SHP77 treated with DMSO at 0.1 percent for 48 hours (cell line): ENCODE measurements at regions not wholly inside any gene's neighbourhood (a gene's known extent, or its start where the extent isn't known, plus 50 kb on each side); places are given as distances from the start of the nearest gene placed in this dataset.
"Not testable (repeated sequence)": the region's sequence is repeated elsewhere in the genome, so short reads cannot be mapped to it uniquely, and the experiment has no call there.

Experiments used
- DNase-seq: peaks from one replicate; lab custom pipeline; 2025; lab: John Stamatoyannopoulos, UW

DNA sequence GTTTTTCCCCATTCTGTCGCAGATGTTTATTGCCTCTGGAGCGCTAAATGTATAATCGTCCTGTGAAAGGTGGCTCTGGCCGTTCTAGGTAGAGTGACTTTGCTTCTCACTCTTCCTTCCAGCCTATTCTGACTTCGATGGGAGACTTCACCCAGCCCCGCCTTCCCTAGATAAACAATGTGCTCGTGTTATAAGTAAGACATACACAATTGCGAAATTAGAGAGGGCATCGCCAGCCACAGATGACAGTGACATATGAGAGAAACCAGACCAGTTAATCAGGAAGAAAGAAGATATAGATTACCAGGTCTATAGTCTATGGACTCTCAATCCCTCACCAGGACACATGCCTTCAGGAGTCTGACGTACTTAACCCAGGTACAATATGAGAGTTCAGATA is 1050.5 kb upstream of the AUTS2 start:
- no peak for DNase-seq

- DNase-seq, result no peak
These were observed 1048.2 kb upstream of the AUTS2 start for GRCh38 chr7:68550027-68550426.

- no peak for DNase-seq
These were observed 1047.6 kb upstream of the AUTS2 start for GRCh38 chr7:68550635-68551034.

DNA sequence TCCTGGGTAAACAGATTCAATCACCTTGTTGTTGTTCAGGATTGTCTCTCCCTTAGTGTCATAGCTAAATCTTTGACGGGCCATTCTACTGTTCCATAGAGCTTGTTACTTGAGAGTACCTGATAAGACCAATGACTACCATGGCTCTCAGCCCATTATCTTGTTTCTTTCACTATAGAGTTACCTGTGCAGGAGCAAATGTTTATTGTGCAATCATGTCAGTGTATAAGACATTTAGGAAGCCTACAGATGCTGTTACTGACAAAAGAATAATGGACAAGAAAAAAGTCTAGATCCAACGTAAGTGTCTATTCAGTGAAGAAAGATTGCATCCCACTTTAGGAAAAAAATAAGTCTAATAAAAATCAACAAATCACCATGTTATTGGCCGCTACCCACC is 1041.7 kb upstream of the AUTS2 start:
- DNase-seq, result no peak

GRCh38 chr7:68559518-68559917 is 1038.8 kb upstream of the AUTS2 start:
- DNase-seq, result no peak

DNA sequence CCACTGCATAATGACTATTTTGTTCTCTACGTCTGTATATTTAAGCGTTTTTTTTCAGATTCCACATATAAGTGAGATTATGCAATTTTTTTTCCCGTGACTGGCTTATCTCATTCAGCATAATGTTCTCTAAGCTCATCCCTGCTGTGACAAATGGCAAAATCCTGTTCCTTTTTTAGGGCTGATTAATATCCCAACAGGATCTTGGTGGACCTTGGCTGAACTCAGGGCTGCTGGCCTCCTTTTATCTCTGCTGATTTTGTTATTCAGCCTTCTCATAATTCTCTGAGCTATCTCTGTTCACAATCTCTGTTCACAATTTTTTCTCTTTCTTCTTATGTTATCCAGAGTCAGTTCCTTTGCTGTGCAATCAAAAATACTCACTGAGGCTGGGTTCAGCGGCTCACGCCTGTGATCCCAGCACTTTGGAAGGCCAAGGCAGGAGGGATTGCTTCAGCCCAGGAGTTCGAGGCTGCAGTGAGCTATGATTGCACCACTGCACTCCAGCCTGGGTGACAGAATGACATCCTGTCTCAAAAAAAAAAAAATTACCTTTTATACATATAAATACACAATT is 1035.9 kb upstream of the AUTS2 start:
- DNase-seq, result no peak

DNA sequence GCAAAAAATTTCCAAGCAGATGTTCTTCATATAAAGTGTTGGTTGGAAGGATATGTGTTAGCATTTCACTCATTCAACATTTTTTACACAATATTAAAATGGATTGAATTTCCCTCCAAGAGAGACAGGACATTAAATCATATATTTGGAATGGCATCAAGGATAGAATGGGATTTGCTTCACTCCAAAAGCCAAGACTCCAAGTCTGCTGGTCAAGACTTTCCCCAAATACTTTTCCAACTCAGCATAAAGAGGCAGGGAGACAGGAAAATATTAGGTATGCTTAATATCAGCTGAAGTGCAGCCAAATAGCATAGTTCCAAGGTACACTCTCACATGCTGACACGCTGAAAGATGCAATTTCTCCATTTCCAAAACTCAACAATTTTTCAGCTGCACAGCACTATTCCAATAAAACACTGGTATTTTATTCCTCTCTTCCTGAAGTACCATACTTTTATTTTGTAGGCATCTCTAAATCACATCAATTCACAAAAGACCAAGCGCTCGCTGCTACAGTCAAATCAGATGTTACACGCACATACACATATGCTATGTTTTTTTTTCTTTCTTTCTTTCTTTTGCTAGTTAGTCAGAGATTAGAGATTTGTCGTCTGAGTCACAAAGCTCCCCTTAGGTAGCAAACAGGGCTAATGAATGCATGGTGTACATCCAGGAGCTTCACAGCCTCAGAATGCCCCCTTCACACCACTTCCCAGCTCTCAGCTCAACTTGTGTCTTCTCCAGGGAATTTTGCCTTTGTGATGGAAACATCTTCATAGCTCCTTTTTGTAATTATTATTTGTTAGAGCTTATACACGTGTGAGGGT is 1033.8 kb upstream of the AUTS2 start:
- DNase-seq, result no peak

DNA sequence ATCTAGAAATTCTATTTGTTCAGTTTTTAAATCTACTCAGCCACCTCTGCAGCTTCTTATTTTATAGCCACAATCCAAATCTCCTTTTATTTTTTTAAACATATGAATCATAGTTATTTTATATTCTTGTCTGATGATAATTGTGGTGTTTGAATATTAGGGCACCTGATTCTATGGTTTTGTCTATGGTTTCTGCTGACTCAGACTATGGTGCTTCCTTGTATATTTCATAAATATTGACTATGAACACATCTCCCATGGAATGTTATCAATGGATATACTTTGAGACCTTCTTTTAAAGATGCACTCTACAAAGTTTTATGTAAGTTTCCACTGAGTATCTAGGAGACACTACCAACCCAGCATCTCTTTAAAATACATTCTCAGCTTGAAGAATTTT is 1027.0 kb upstream of the AUTS2 start:
- no peak for DNase-seq

GRCh38 chr7:68573271-68574005 is 1024.8 kb upstream of the AUTS2 start:
- DNase-seq, result no peak

DNA sequence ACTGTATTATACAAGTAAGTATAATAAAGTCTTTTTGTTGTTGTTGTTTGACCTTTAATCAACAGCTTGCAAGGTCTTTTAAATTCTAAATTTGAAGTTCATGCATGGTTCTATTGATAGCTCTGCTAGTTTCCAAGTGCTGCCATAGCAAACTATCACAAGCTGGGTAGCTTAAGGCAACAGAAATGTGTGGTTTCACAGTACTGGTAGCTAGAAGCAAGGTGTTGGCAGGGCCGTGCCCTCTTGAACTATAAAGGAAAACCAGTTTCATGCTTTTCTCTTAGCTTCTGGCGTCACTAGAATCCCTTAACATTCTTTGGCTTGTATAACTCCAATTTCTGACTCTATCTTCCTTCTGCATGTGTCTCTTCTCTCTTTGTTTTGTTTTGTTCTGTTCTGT is 1021.9 kb upstream of the AUTS2 start:
- DNase-seq, result no peak

GRCh38 chr7:68581417-68581816 is 1016.9 kb upstream of the AUTS2 start:
- no peak for DNase-seq

- DNase-seq, result no peak
These were observed 1010.7 kb upstream of the AUTS2 start for GRCh38 chr7:68587599-68587998.

- no peak for DNase-seq
These were observed 996.4 kb upstream of the AUTS2 start for GRCh38 chr7:68601826-68602225.

- no peak for DNase-seq
These were observed 993.7 kb upstream of the AUTS2 start for GRCh38 chr7:68604541-68604940.

- DNase-seq, result no peak
These were observed 987.6 kb upstream of the AUTS2 start for GRCh38 chr7:68610701-68611100.

GRCh38 chr7:68613405-68613804 is 984.9 kb upstream of the AUTS2 start:
- DNase-seq, result no peak

GRCh38 chr7:68613897-68614296 is 984.4 kb upstream of the AUTS2 start:
- DNase-seq, result no peak

GRCh38 chr7:68619526-68619925 is 978.7 kb upstream of the AUTS2 start:
- no peak for DNase-seq

GRCh38 chr7:68622500-68622899 is 975.8 kb upstream of the AUTS2 start:
- no peak for DNase-seq

- DNase-seq, result no peak
These were observed 975.2 kb upstream of the AUTS2 start for GRCh38 chr7:68623030-68623429.

DNA sequence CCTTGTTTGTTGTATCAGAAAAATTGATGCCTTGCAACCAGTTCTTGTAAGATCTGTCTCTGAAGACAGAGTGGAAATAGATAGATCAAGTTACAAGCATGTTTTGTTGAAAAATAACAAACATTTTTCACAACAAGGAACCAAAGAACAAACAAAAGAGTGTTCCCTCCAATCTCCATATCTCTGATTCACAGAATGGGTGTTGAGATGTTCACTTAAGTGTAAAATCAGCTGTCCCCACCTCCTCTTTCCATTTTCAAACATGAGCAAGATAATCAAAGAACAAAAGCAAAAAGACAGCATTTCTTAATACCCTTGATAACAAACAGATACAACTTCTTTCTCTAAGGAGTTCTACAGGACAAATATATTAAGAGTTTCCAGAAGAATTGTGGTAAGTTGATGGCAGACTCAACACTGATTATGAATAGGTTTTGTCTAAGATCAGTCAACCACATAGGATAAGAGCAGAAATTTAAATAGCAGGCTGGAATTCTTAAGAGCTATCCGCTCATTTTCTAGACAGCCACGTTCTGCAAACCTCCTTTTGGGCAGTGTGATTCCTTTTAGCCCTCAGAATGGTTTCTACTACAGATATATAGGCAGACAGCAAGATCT is 970.9 kb upstream of the AUTS2 start:
- no peak for DNase-seq

- DNase-seq, result not testable (repeated sequence)
These were observed 967.4 kb upstream of the AUTS2 start for GRCh38 chr7:68630914-68631313.

- DNase-seq, result no peak
These were observed 958.2 kb upstream of the AUTS2 start for GRCh38 chr7:68640103-68640502.
